LNCaP clone FGC (cell line): ENCODE measurements at regions not wholly inside any gene's neighbourhood (a gene's known extent, or its start where the extent isn't known, plus 50 kb on each side); places are given as distances from the start of the nearest gene placed in this dataset.
"Not testable (repeated sequence)": the region's sequence is repeated elsewhere in the genome, so short reads cannot be mapped to it uniquely, and the experiment has no call there.

Source experiments
- DNase-seq: peaks from one replicate; pipeline ENCODE4 v3.0.0-alpha.2; 2011; ENCODE audit warnings: low read depth
- H3K4me3 ChIP-seq: 2 replicates; pipeline ENCODE4 v1.5.1; 2011; ENCODE audit warnings: mild to moderate bottlenecking, low read depth, low read length, control low read depth
- CTCF ChIP-seq: IDR thresholded peaks from 2 replicates; pipeline ENCODE4 v1.5.1; 2012; ENCODE audit warnings: mild to moderate bottlenecking; ENCODE audit not compliant: control insufficient read depth, insufficient read depth; ENCODE audit errors: extremely low read depth

GRCh38 chr16:17962726-17963125, 373.8 kb downstream of the NPIPA8 start:
- no peak for TF ChIP-seq CTCF
- DNase-seq: no peak
- H3K4me3 ChIP-seq: no peak overlapping the region

GRCh38 chr16:17961822-17962221, 374.7 kb downstream of the NPIPA8 start:
- DNase-seq, H3K4me3 ChIP-seq: not testable (repeated sequence)

- DNase-seq: no peak
- TF ChIP-seq CTCF: no peak
Measured at GRCh38 chr16:17951378-17951777, 385.2 kb downstream of the NPIPA8 start.

GRCh38 chr16:17949982-17950250, 386.6 kb downstream of the NPIPA8 start:
- TF ChIP-seq CTCF: no peak
- no peak overlapping the region for H3K4me3 ChIP-seq
- no peak for DNase-seq

More at GRCh38 chr16:17951378-17951777, 385.2 kb downstream of the NPIPA8 start:
- H3K4me3 ChIP-seq: no peak overlapping the region

- no peak overlapping the region for H3K4me3 ChIP-seq
- DNase-seq: no peak
- TF ChIP-seq CTCF: no peak
Measured at GRCh38 chr16:17949141-17949981, 387.2 kb downstream of the NPIPA8 start.

- no peak for TF ChIP-seq CTCF
- no peak overlapping the region for H3K4me3 ChIP-seq
- DNase-seq: no peak
Measured at GRCh38 chr16:17947637-17948036, 388.9 kb downstream of the NPIPA8 start.

- no peak for TF ChIP-seq CTCF
- DNase-seq: no peak
- H3K4me3 ChIP-seq: no peak overlapping the region
Measured at GRCh38 chr16:17947165-17947564, 389.4 kb downstream of the NPIPA8 start.
